ENCODE measurements at regions not wholly inside any gene's neighbourhood (a gene's known extent, or its start where the extent isn't known, plus 50 kb on each side); places are given as distances from the start of the nearest gene placed in this dataset.
"Not testable (repeated sequence)": the region's sequence is repeated elsewhere in the genome, so short reads cannot be mapped to it uniquely, and the experiment has no call there.

GRCh38 chr7:91398341-91398740 is 134.1 kb downstream of the FZD1 start:
- Histone ChIP-seq H3K36me3 (no peaks in the 10 kb centered on the region), H3K4me3 (no peak overlapping the region), H3K9me3 (no peaks in the 10 kb centered on the region), H3K4me1 (no peaks in the 10 kb centered on the region), H3K27me3 (no peaks in the 10 kb centered on the region), H3K27ac (no peak overlapping the region)
- TF ChIP-seq POLR2AphosphoS5 (IDR thresholded peaks at IDR 0.05) (no peak), CTCF (IDR thresholded peaks at IDR 0.05) (no peak), EP300 (IDR thresholded peaks at IDR 0.05) (no peak), POLR2A (IDR thresholded peaks at IDR 0.05) (no peak)
- 94 to 100% methylated on average over 1 to 2 of the region's 2 CpGs for WGBS, 2 donors (ENCODE audit: low coverage in 1 of 2)
- no peak for ATAC-seq

GRCh38 chr7:91405092-91405788 is 141.0 kb downstream of the FZD1 start:
- H3K4me3 ChIP-seq: no peak overlapping the region
- no peak overlapping the region for H3K27ac ChIP-seq
- WGBS, 2 donors (ENCODE audit: low coverage in 1 of 2): 95 to 100% methylated on average over 2 to 3 of the region's 3 CpGs
- H3K27me3 ChIP-seq: no peaks in the 10 kb centered on the region
- H3K4me1 ChIP-seq: no peaks in the 10 kb centered on the region
- no peak for ATAC-seq
- TF ChIP-seq EP300 (IDR thresholded peaks at IDR 0.05): no peak
- TF ChIP-seq POLR2AphosphoS5 (IDR thresholded peaks at IDR 0.05): no peak
- TF ChIP-seq CTCF (IDR thresholded peaks at IDR 0.05): no peak
- no peak for TF ChIP-seq POLR2A (IDR thresholded peaks at IDR 0.05)
- no peaks in the 10 kb centered on the region for H3K36me3 ChIP-seq
- no peaks in the 10 kb centered on the region for H3K9me3 ChIP-seq

GRCh38 chr7:91405873-91406272 is 141.6 kb downstream of the FZD1 start:
- WGBS, 2 donors (ENCODE audit: low coverage in 1 of 2): 92 to 100% methylated on average over 1 of the region's 1 CpG
- not testable (repeated sequence) for H3K27ac ChIP-seq, ATAC-seq, H3K4me1 ChIP-seq, H3K36me3 ChIP-seq, H3K9me3 ChIP-seq, H3K4me3 ChIP-seq, H3K27me3 ChIP-seq

- no peaks in the 10 kb centered on the region for H3K9me3 ChIP-seq
- H3K27me3 ChIP-seq: no peaks in the 10 kb centered on the region
- ATAC-seq: no peak
- TF ChIP-seq POLR2A (IDR thresholded peaks at IDR 0.05): no peak
- TF ChIP-seq POLR2AphosphoS5 (IDR thresholded peaks at IDR 0.05): no peak
- TF ChIP-seq CTCF (IDR thresholded peaks at IDR 0.05): no peak
- TF ChIP-seq EP300 (IDR thresholded peaks at IDR 0.05): no peak
- H3K36me3 ChIP-seq: no peaks in the 10 kb centered on the region
- 29 to 71% methylated on average over 1 of the region's 1 CpG for WGBS, 2 donors (ENCODE audit: low coverage in 1 of 2)
- no peak overlapping the region for H3K4me3 ChIP-seq
- H3K27ac ChIP-seq: no peak overlapping the region
- H3K4me1 ChIP-seq: no peaks in the 10 kb centered on the region
Observed at GRCh38 chr7:91407942-91408341, 143.7 kb downstream of the FZD1 start.

GRCh38 chr7:91408388-91409154 is 144.3 kb downstream of the FZD1 start:
- no peaks in the 10 kb centered on the region for H3K36me3 ChIP-seq
- WGBS, 2 donors (ENCODE audit: low coverage in 1 of 2): 83 to 87% methylated on average over 5 of the region's 5 CpGs
- no peak for TF ChIP-seq CTCF (IDR thresholded peaks at IDR 0.05)
- no peak for TF ChIP-seq EP300 (IDR thresholded peaks at IDR 0.05)
- no peak for TF ChIP-seq POLR2A (IDR thresholded peaks at IDR 0.05)
- no peak for TF ChIP-seq POLR2AphosphoS5 (IDR thresholded peaks at IDR 0.05)
- H3K4me1 ChIP-seq: no peaks in the 10 kb centered on the region
- no peak overlapping the region for H3K27ac ChIP-seq
- no peak for ATAC-seq
- H3K27me3 ChIP-seq: no peaks in the 10 kb centered on the region
- no peak overlapping the region for H3K4me3 ChIP-seq
- no peaks in the 10 kb centered on the region for H3K9me3 ChIP-seq

Measured in gastroesophageal sphincter (tissue), 4 donors.